ENCODE measurements at regions not wholly inside any gene's neighbourhood (a gene's known extent, or its start where the extent isn't known, plus 50 kb on each side); places are given as distances from the start of the nearest gene placed in this dataset.

DNA sequence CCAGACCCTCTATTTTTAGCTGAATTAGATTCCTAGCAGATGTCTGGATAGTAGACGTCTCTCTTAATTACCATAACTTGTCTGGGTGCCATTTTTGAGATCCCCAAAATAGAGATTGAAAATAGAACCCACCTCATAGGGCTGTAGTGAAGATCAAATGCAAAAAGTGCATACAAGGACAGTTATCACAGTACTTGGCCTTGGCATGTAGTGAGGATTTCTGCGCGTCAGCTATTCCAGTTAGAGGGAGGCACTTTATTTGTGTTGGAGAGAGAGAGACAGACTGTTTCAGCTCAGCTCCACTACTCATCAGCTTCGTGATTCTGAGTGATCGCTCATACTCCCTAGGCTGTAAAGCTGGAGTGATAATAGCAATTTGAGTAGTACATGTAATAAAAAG is 59.6 kb upstream of the CDH13 start:
- DNase-seq, result no peak

DNA sequence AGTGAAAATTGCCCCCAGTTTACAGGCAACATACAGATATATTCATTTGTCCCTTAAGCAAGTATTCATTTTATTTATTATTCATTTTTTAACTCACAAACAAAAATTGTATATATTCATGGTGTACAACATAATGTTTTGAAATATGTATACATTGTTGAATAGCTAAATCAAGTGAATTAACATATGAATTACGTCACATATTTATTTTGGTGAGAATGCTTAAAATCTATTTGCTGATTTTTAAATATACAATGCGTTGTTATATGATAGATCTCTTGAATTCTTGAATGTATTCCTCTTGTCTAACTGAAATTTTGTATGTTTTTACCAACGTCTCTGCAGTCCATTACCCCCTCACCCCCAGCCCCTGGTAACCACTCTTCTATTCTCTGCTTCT is 63.4 kb upstream of the CDH13 start:
- no peak for DNase-seq

DNA sequence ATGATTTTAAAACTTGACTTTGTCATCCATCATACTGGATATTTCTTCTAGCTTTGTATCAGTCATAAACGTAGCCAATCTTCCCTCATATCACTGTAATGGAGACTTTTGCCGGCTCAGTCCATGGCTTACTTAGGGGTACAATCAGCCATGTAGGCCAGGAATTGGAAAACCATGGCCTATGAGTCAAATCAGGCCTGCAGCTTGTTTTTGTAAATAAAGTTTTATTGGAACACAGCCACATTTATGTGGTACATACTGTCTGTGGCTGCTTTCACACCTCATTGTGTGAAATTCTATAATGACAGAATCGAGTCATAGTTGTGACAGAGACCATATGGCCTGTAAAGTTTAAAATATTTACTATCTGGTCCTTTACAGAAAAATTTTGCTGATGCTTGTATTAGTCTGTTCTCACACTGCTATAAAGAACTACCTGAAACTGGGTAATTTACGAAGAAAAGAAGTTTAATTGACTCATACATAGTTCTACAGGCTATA is 64.5 kb upstream of the CDH13 start:
- DNase-seq, result no peak

GRCh38 chr16:82560805-82561325 is 65.9 kb upstream of the CDH13 start:
- no peak for DNase-seq

DNA sequence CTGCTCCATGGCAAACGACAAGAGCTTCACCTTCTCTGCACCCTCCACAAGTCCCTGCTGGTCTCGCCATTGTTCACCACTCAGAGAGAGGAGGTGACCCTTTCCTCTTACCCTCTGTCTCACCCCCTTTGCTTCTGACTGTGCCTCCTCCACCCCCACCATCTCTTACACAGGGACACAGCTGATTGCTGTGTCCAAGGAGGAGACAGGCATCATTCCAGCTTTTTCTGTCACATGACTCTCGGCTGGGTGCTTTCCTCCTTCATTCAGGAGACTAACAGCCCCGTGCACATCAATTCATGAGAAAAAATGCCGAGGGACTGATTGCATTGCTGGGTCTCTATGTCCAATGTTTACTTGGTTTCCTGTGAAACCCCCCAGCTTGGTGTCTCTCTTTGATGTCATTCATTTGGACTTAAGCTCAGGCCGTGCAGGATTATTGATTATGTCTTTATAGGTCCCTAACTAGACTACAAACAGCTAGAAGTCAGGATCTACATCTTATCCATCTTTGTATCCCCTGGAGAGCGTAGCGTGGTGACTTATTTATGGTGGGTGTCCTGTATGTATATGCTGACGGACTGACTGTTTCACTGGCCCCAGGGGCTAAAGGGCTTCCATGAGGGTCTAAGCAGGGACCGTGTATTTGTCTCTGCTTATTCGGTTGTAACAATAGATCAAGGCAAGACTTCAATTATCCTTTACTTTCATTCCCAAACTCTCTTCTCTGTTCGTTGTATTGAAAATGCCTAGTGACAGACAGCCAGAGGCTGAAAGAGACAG is 82.2 kb upstream of the CDH13 start:
- DNase-seq, result no peak

GRCh38 chr16:82542714-82543113 is 84.1 kb upstream of the CDH13 start:
- DNase-seq, result no peak

DNA sequence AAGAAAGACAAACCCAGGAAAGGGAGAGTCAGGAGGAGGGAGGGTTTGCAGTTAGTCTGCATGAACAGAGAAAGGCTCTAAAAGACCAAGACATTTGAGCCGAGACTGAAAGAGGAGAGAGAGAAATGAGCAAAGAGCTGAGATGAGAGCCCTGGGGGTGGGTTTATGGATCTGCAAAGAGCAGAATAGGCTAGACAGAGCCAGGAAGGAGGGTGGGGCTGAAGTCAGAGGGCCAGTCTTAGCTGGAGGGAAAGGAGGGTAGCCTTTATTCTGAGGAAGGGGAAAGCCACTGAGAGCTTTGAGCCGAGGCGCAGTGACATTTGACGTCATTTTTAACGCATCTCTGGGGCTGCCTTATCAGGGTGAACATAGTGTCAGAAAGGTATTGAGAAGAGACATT is 85.7 kb upstream of the CDH13 start:
- DNase-seq, result no peak

GRCh38 chr16:82535764-82536163 is 91.0 kb upstream of the CDH13 start:
- no peak for DNase-seq

DNA sequence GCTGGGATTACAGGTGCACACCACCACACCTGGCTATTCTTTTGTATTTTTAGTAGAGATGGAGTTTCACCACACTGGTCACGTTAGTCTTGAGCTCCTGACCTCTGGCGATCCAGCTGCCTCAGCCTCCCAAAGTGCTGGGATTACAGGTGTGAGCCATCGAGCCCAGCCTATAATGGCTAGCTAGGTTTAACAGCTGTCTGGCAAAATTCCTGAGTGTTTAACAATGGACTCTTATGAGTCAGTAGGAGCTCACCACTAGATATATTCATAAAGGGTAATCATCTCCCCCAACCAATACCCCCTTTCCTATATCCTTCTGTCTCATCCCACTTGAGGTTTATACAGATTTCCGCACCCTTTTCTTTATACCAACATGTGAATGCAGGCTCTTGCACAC is 91.5 kb upstream of the CDH13 start:
- DNase-seq, result no peak

DNA sequence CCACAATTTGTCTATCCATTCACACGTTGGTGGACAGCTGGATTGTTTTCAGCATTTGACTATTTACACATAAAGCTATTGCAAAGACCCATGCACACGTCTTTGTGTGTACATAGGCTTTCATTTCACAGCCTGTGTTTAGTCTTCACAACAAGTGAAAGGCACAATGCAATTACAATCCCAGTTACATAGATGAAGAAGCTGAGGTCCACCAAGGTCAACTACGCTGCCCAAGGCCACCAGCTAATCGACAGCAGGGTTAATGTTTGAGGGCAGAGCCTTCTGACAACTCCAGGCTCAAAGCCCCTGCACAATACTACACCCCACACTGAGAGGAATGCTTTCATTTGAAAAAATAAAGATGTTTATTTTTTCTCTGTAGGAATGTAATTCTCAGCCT is 93.6 kb upstream of the CDH13 start:
- DNase-seq, result no peak

DNA sequence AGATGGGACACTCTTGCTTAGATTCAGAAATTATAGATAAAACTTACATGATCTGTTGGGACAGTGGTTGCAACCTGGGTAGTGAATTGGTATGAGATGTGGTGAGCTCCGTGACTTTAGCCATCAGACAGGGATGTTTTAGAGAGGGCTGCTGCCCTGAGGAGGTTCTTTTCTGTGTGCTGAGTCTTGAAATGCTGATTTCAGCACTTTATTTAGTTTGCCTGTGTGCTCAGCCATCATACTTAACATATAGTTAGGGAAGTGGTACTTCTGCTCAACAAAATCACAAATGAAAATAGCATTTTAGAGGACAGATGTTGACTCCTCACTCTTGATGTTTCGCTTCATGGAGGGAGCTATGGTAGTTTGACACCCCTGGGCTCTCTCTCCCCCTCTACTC is 95.9 kb upstream of the CDH13 start:
- no peak for DNase-seq

- no peak for DNase-seq
These were observed 99.7 kb upstream of the CDH13 start for GRCh38 chr16:82527101-82527500.

GRCh38 chr16:82524976-82525375 is 101.8 kb upstream of the CDH13 start:
- DNase-seq, result no peak

- no peak for DNase-seq
These were observed 103.0 kb upstream of the CDH13 start for GRCh38 chr16:82523815-82524214.

DNA sequence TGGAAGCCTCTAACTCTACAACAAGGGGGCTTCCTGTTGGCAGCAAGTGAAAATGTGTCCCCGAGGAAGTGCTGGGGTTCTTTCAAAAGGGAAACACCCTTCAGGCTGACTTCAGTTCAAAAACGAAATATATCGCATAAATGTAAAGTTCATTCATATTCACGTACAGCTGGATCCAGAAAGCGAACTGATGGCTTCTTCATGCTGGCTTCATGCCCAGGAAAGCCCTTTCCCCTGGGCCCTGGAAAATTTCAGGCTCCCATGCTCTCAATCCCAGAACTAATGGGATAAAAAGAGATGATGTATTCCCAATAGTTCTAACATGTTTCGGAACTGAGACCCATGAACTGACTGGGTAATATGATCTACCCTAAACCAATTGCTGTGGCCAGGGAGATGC is 104.7 kb upstream of the CDH13 start:
- DNase-seq, result no peak

DNA sequence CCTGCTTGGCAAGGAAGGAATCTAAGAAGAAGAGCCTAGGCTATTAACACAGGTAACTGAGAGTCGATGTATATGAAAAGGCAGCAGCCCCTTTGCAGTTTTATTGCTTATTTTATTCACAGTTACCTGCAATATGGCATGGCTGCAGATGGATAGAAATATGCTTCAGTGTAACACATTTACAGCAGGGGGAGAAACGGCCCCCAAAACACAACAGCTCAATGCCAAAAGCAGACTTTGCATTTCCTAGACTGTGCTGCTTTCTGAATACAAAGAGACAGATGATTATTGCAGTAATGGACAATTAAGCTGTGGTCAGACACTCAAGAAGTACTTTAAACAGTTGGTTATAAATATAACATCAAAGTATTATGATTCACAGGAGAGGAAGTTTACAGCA is 108.0 kb upstream of the CDH13 start:
- no peak for DNase-seq

DNA sequence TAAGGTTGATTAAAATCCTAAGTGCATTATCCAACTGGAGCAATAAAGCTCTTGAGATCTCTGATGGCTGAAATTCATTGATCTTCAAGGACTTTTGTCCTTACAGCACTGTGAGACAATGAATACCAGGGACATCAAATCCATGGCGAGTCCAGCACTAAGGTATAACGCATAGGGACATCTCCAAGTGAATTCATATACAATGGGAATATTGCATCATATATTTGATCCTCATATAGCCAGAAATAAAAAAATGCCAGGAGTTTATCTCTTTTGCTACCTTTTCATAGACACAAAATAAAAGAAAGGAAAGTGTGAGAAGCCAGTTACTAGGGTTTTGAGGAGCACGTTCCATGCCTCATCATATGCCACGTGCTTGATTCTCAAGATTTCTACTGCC is 112.5 kb upstream of the CDH13 start:
- no peak for DNase-seq

DNA sequence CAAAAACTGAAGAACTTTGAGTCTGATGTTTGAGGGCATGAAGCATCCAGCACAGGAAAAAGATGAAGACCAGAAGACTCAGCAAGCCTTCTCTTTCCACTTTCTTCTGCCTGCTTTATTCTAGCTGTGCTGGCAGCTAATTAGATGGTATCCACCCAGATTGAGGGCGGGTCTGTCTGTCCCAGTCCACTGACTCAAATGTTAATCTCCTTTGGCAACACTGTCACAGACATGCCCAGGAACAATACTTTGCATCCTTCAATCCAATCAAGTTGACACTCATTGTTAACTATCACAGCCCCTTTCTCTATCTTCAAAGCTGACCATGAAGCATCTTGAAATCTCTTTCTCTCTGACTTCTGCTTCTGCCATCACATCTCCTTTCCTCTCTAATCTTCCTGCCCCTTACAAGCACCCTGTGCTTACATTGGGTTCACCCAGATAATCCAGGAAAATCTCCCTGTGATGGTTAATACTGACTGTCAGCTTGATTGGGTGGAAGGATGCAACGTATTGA is 115.9 kb upstream of the CDH13 start:
- DNase-seq, result no peak

- DNase-seq, result no peak
These were observed 116.9 kb upstream of the CDH13 start for GRCh38 chr16:82509691-82510430.

- DNase-seq, result no peak
These were observed 119.8 kb upstream of the CDH13 start for GRCh38 chr16:82506692-82507670.

GRCh38 chr16:82504836-82505235 is 121.9 kb upstream of the CDH13 start:
- DNase-seq, result no peak

- DNase-seq, result no peak
These were observed 127.5 kb upstream of the CDH13 start for GRCh38 chr16:82499302-82499701.

Data from suppressor macrophage (primary cell).